Ishikawa (cell line): ENCODE measurements at regions not wholly inside any gene's neighbourhood (a gene's known extent, or its start where the extent isn't known, plus 50 kb on each side); places are given as distances from the start of the nearest gene placed in this dataset.

Source experiments
- CEBPB ChIP-seq: IDR thresholded peaks from 2 replicates; pipeline ENCODE4 v1.6.1; 2012
- CREB1 ChIP-seq: IDR thresholded peaks from 2 replicates; pipeline ENCODE4 v1.6.1; 2012; ENCODE audit warnings: low read depth
- EP300 ChIP-seq: IDR thresholded peaks from 2 replicates; pipeline ENCODE4 v1.6.1; 2012; ENCODE audit warnings: borderline replicate concordance
- FOXM1 ChIP-seq: IDR thresholded peaks from 2 replicates; pipeline ENCODE4 v1.6.1; 2012; ENCODE audit warnings: low read depth, borderline replicate concordance
- MAX ChIP-seq: IDR thresholded peaks from 2 replicates; pipeline ENCODE4 v1.6.1; 2012
- NFIC ChIP-seq: IDR thresholded peaks from 2 replicates; pipeline ENCODE4 v1.6.1; 2012
- RAD21 ChIP-seq: IDR thresholded peaks from 2 replicates; pipeline ENCODE4 v1.6.1; 2012; ENCODE audit warnings: low read depth
- TAF1 ChIP-seq: IDR thresholded peaks from 2 replicates; pipeline ENCODE4 v1.6.1; 2012; ENCODE audit warnings: low read depth, mild to moderate bottlenecking
- TEAD4 ChIP-seq: IDR thresholded peaks from 2 replicates; pipeline ENCODE4 v1.6.1; 2012
- USF1 ChIP-seq: IDR thresholded peaks from 2 replicates; pipeline ENCODE4 v1.6.1; 2012
- YY1 ChIP-seq: IDR thresholded peaks from 2 replicates; pipeline ENCODE4 v1.6.1; 2012; ENCODE audit warnings: low read depth
- ZBTB7A ChIP-seq: IDR thresholded peaks from 2 replicates; pipeline ENCODE4 v1.6.1; 2012; ENCODE audit warnings: low read depth

- TF ChIP-seq NFIC (no peak), CREB1 (no peak), TAF1 (no peak), TEAD4 (no peak), CEBPB (no peak), EP300 (no peak), YY1 (no peak), MAX (no peak), USF1 (no peak), RAD21 (no peak), ZBTB7A (no peak), FOXM1 (no peak)
These were observed 126.1 kb downstream of the C1orf94 start for GRCh38 chr1:34302798-34303197.
